ENCODE measurements at regions not wholly inside any gene's neighbourhood (a gene's known extent, or its start where the extent isn't known, plus 50 kb on each side); places are given as distances from the start of the nearest gene placed in this dataset.
A peak's percentile ranks its signal among the peaks of the same experiment; 100 is the strongest.

- no peaks in the 10 kb centered on the region for H4K20me1 ChIP-seq (ENCODE audit: low read length)
- peak overlapping the region; percentile 69; the same call in 1 of the 2 replicates for H3K4me2 ChIP-seq (ENCODE audit: low read length)
- CTCF ChIA-PET = no interaction called here
- no peaks in the 10 kb centered on the region for H3K9me3 ChIP-seq (ENCODE audit: low read length)
- H3K79me2 ChIP-seq (ENCODE audit: low read length) = no peaks in the 10 kb centered on the region
- no peaks in the 10 kb centered on the region for H3K27me3 ChIP-seq (ENCODE audit: low read length)
- no peaks in the 10 kb centered on the region for H3K9me2 ChIP-seq (replicated peaks; ENCODE audit: low read length)
- peaks cover 7% of the 10 kb centered on the region for H3F3A ChIP-seq (ENCODE audit: low read length, unreplicated experiment)
- POLR2A ChIA-PET (ENCODE audit: unreplicated experiment) = interaction anchor here (0.5 to 0.7 kb wide), 2 partner anchors 137 to 345 kb away, joined by 3 to 7 read pairs; no protein-coding TSS in a partner anchor
- DNase-seq (no peak), ATAC-seq (no peak)
- TF ChIP-seq EZH2phosphoT487 (IDR thresholded peaks at IDR 0.05; ENCODE audit: borderline replicate concordance, low read length) = no peak
- no peak for TF ChIP-seq CTCF (conservative IDR thresholded peaks at IDR 0.05; ENCODE audit: low read depth, low read length)
- no peak for TF ChIP-seq EZH2 (IDR thresholded peaks at IDR 0.05; ENCODE audit: low read length, unreplicated experiment)
- H3K9ac ChIP-seq (ENCODE audit: low read length) = peak overlapping the region; percentile 39; the same call in 1 of the 2 replicates
- H3K4me3 ChIP-seq (ENCODE audit: low read length) = no peak overlapping the region
- no TSS peak for BruUV-seq (replicated peaks)
- intact Hi-C loops (cut with micrococcal nuclease) = loop anchor here (1.0 to 2.0 kb wide), 2 partner anchors 15 to 55 kb away; no protein-coding TSS in a partner anchor
- H3K27ac ChIP-seq (ENCODE audit: low read length) = peak overlapping the region; percentile 94
- no peak overlapping the region for H2AFZ ChIP-seq (ENCODE audit: low read length)
- H3K4me1 ChIP-seq (ENCODE audit: insufficient read depth, low read length) = peaks cover 34% of the 10 kb centered on the region
- H3K36me3 ChIP-seq (ENCODE audit: low read depth, low read length) = peaks cover 23% of the 10 kb centered on the region
Observed at GRCh38 chr9:737400-738120, 103.9 kb upstream of the DMRT1 start.

GRCh38 chr9:738209-738915 is 103.1 kb upstream of the DMRT1 start:
- DNase-seq (peak; percentile 94), ATAC-seq (peak; percentile 90)
- intact Hi-C loops (cut with micrococcal nuclease) = loop anchor here (1.0 to 2.0 kb wide), 2 partner anchors 14 to 56 kb away; no protein-coding TSS in a partner anchor
- Histone ChIP-seq H3K36me3 (ENCODE audit: low read depth, low read length) (peaks cover 26% of the 10 kb centered on the region), H3K9me2 (replicated peaks; ENCODE audit: low read length) (no peaks in the 10 kb centered on the region), H3F3A (ENCODE audit: low read length, unreplicated experiment) (peaks cover 7% of the 10 kb centered on the region), H3K4me2 (ENCODE audit: low read length) (peak overlapping the region; percentile 74), H3K27me3 (ENCODE audit: low read length) (no peaks in the 10 kb centered on the region), H3K9ac (ENCODE audit: low read length) (peak overlapping the region; percentile 40), H3K9me3 (ENCODE audit: low read length) (no peaks in the 10 kb centered on the region), H3K79me2 (ENCODE audit: low read length) (no peaks in the 10 kb centered on the region), H4K20me1 (ENCODE audit: low read length) (no peaks in the 10 kb centered on the region), H2AFZ (ENCODE audit: low read length) (peak overlapping the region; percentile 69), H3K27ac (ENCODE audit: low read length) (peak overlapping the region; percentile 94), H3K4me3 (ENCODE audit: low read length) (peak overlapping the region; percentile 26), H3K4me1 (ENCODE audit: insufficient read depth, low read length) (peaks cover 34% of the 10 kb centered on the region)
- TF ChIP-seq CTCF (conservative IDR thresholded peaks at IDR 0.05; ENCODE audit: low read depth, low read length) (no peak), EZH2 (IDR thresholded peaks at IDR 0.05; ENCODE audit: low read length, unreplicated experiment) (no peak), EZH2phosphoT487 (IDR thresholded peaks at IDR 0.05; ENCODE audit: borderline replicate concordance, low read length) (no peak)
- ChIA-PET CTCF (no interaction called here), POLR2A (ENCODE audit: unreplicated experiment) (no interaction called here)
- TSS peak; percentile 78 for BruUV-seq (replicated peaks)
